GM23248 (cell line): ENCODE measurements at regions not wholly inside any gene's neighbourhood (a gene's known extent, or its start where the extent isn't known, plus 50 kb on each side); places are given as distances from the start of the nearest gene placed in this dataset.

Source experiments
- DNase-seq: peaks from one replicate; pipeline ENCODE4 v3.0.0-alpha.2; 2015
- H2AFZ ChIP-seq: fragments of 200-600 bp; sonication (generic); 2 replicates; pipeline ENCODE4 v1.6.1; 2016; ENCODE audit warnings: antibody characterized with exemption
- H3F3A ChIP-seq: fragments of 200-600 bp; sonication (generic); 2 replicates; pipeline ENCODE4 v1.6.1; 2016; ENCODE audit warnings: mild to moderate bottlenecking, antibody characterized with exemption, mixed run types; ENCODE audit not compliant: insufficient read depth
- H3K27ac ChIP-seq: fragments of 200-600 bp; sonication (generic); 2 replicates; pipeline ENCODE4 v1.5.1; 2016; ENCODE audit warnings: mild to moderate bottlenecking
- H3K27me3 ChIP-seq: fragments of 200-600 bp; sonication (generic); replicated peaks from 2 replicates; pipeline ENCODE4 v1.6.1; 2016; ENCODE audit warnings: mild to moderate bottlenecking; ENCODE audit not compliant: insufficient read depth
- H3K36me3 ChIP-seq: fragments of 200-600 bp; sonication (generic); 2 replicates; pipeline ENCODE4 v1.6.1; 2016; ENCODE audit warnings: low read depth, mild to moderate bottlenecking
- H3K4me1 ChIP-seq: fragments of 200-600 bp; sonication (generic); 2 replicates; pipeline ENCODE4 v1.6.1; 2016; ENCODE audit warnings: mild to moderate bottlenecking; ENCODE audit not compliant: insufficient read depth
- H3K4me2 ChIP-seq: fragments of 200-600 bp; sonication (generic); one replicate; pipeline ENCODE4 v1.6.1; 2016; ENCODE audit warnings: mild to moderate bottlenecking; ENCODE audit not compliant: unreplicated experiment
- H3K4me3 ChIP-seq: fragments of 200-600 bp; sonication (generic); 2 replicates; pipeline ENCODE4 v1.5.1; 2016; ENCODE audit warnings: mild to moderate bottlenecking
- H3K79me2 ChIP-seq: fragments of 200-600 bp; sonication (generic); 2 replicates; pipeline ENCODE4 v1.6.1; 2016; ENCODE audit warnings: mild to moderate bottlenecking; ENCODE audit not compliant: insufficient read depth
- H3K9ac ChIP-seq: fragments of 200-600 bp; sonication (generic); 2 replicates; pipeline ENCODE4 v1.6.1; 2016; ENCODE audit warnings: mild to moderate bottlenecking
- H3K9me2 ChIP-seq: fragments of 200-600 bp; sonication (generic); 2 replicates; pipeline ENCODE4 v1.6.1; 2016; ENCODE audit warnings: mixed run types, mild to moderate bottlenecking, moderate library complexity; ENCODE audit not compliant: insufficient read depth
- H3K9me3 ChIP-seq: fragments of 200-600 bp; sonication (generic); one replicate; pipeline ENCODE4 v1.6.1; 2017; ENCODE audit warnings: low read depth
- H4K20me1 ChIP-seq: fragments of 200-600 bp; sonication (generic); 2 replicates; pipeline ENCODE4 v1.6.0; 2016; ENCODE audit not compliant: insufficient read depth
- EZH2 ChIP-seq: fragments of 200-600 bp; sonication (generic); IDR thresholded peaks from 2 replicates; pipeline ENCODE4 v1.6.1; 2018; ENCODE audit warnings: antibody characterized with exemption, mild to moderate bottlenecking; ENCODE audit not compliant: insufficient read depth, poor library complexity, severe bottlenecking
- EZH2phosphoT487 ChIP-seq: fragments of 200-600 bp; sonication (generic); IDR thresholded peaks from 2 replicates; pipeline ENCODE4 v1.6.1; 2018; ENCODE audit warnings: antibody characterized with exemption, moderate library complexity, mild to moderate bottlenecking, low read depth; ENCODE audit not compliant: insufficient read depth
- WGBS, 2 experiments: methylation state at CpG; one replicate each; pipeline ENCODE4 v1.1.6; 2015 to 2017; ENCODE audit warnings: low lambda C conversion rate in 2 of 2, low coverage in 1 of 2; ENCODE audit errors: missing lambda C conversion rate in 2 of 2; 5-methylcytosine and 5-hydroxymethylcytosine counted together
- in situ Hi-C: fragments of 300-500 bp; cut with MboI; formaldehyde crosslinking; loops from 2 replicates; pipeline ENCODE4 v1.15.0; 2020

- Histone ChIP-seq H3K9me2 (no peaks in the 10 kb centered on the region), H3K4me2 (no peak overlapping the region), H2AFZ (no peak overlapping the region), H3K9ac (no peak overlapping the region), H3K27me3 (no peaks in the 10 kb centered on the region), H4K20me1 (no peaks in the 10 kb centered on the region), H3K4me1 (no peaks in the 10 kb centered on the region), H3K9me3 (no peaks in the 10 kb centered on the region), H3F3A (no peaks in the 10 kb centered on the region), H3K4me3 (no peak overlapping the region), H3K27ac (no peak overlapping the region), H3K79me2 (no peaks in the 10 kb centered on the region), H3K36me3 (no peaks in the 10 kb centered on the region)
- in situ Hi-C loops, result no loop called here
- 0 to 2% methylated on average over 7 of the region's 7 CpGs for WGBS, 2 experiments
- DNase-seq, result no peak
- TF ChIP-seq EZH2phosphoT487 (no peak), EZH2 (no peak)
These were observed 279.2 kb downstream of the CYRIA start for GRCh38 chr2:16386431-16386830.

- no peaks in the 10 kb centered on the region for H3K79me2 ChIP-seq
- H2AFZ ChIP-seq, result no peak overlapping the region
- H3K27ac ChIP-seq, result no peak overlapping the region
- no peak overlapping the region for H3K9ac ChIP-seq
- in situ Hi-C loops, result no loop called here
- H3K4me1 ChIP-seq, result no peaks in the 10 kb centered on the region
- no peaks in the 10 kb centered on the region for H4K20me1 ChIP-seq
- no peaks in the 10 kb centered on the region for H3K36me3 ChIP-seq
- 0% methylated on average over 2 of the region's 2 CpGs for WGBS, 2 experiments
- H3K9me3 ChIP-seq, result no peaks in the 10 kb centered on the region
- TF ChIP-seq EZH2phosphoT487 (no peak), EZH2 (no peak)
- no peaks in the 10 kb centered on the region for H3K9me2 ChIP-seq
- no peak for DNase-seq
- H3K27me3 ChIP-seq, result no peaks in the 10 kb centered on the region
- H3F3A ChIP-seq, result no peaks in the 10 kb centered on the region
- no peak overlapping the region for H3K4me2 ChIP-seq
- H3K4me3 ChIP-seq, result no peak overlapping the region
These were observed 279.6 kb downstream of the CYRIA start for GRCh38 chr2:16386031-16386430.

- 24 to 32% methylated on average over 3 of the region's 3 CpGs for WGBS, 2 experiments
- TF ChIP-seq EZH2phosphoT487 (no peak), EZH2 (no peak)
These were observed 280.3 kb downstream of the CYRIA start for GRCh38 chr2:16385341-16385740.

GRCh38 chr2:16383411-16383810 lies 282.2 kb downstream of the CYRIA start:
- H3F3A ChIP-seq, result no peaks in the 10 kb centered on the region
- no peaks in the 10 kb centered on the region for H3K79me2 ChIP-seq
- H3K9ac ChIP-seq, result no peak overlapping the region
- no peak overlapping the region for H3K4me3 ChIP-seq
- H3K9me3 ChIP-seq, result no peaks in the 10 kb centered on the region
- 0% methylated on average over 1 of the region's 1 CpG for WGBS, 2 experiments
- no peaks in the 10 kb centered on the region for H3K4me1 ChIP-seq
- H3K27me3 ChIP-seq, result no peaks in the 10 kb centered on the region
- H2AFZ ChIP-seq, result no peak overlapping the region
- no peaks in the 10 kb centered on the region for H3K36me3 ChIP-seq
- H3K27ac ChIP-seq, result no peak overlapping the region
- no peaks in the 10 kb centered on the region for H3K9me2 ChIP-seq
- TF ChIP-seq EZH2 (no peak), EZH2phosphoT487 (no peak)
- no peak for DNase-seq
- in situ Hi-C loops, result no loop called here
- H4K20me1 ChIP-seq, result no peaks in the 10 kb centered on the region
- no peak overlapping the region for H3K4me2 ChIP-seq

More at GRCh38 chr2:16385341-16385740, 280.3 kb downstream of the CYRIA start:
- DNase-seq, result no peak
- H3K36me3 ChIP-seq, result no peaks in the 10 kb centered on the region
- no peak overlapping the region for H3K27ac ChIP-seq
- no peaks in the 10 kb centered on the region for H3K9me3 ChIP-seq
- no peak overlapping the region for H3K4me2 ChIP-seq
- no peaks in the 10 kb centered on the region for H3K27me3 ChIP-seq
- H3K4me1 ChIP-seq, result no peaks in the 10 kb centered on the region
- in situ Hi-C loops, result no loop called here
- no peaks in the 10 kb centered on the region for H3K79me2 ChIP-seq
- no peaks in the 10 kb centered on the region for H4K20me1 ChIP-seq
- H3F3A ChIP-seq, result no peaks in the 10 kb centered on the region
- H3K9ac ChIP-seq, result no peak overlapping the region
- no peak overlapping the region for H2AFZ ChIP-seq
- H3K4me3 ChIP-seq, result no peak overlapping the region
- no peaks in the 10 kb centered on the region for H3K9me2 ChIP-seq

- Histone ChIP-seq H3K4me2 (no peak overlapping the region), H3K9me3 (no peaks in the 10 kb centered on the region), H3K27ac (no peak overlapping the region), H3K9me2 (no peaks in the 10 kb centered on the region), H3K27me3 (no peaks in the 10 kb centered on the region), H4K20me1 (no peaks in the 10 kb centered on the region), H3K4me3 (no peak overlapping the region), H3K36me3 (no peaks in the 10 kb centered on the region), H3K79me2 (no peaks in the 10 kb centered on the region), H3K9ac (no peak overlapping the region), H2AFZ (no peak overlapping the region), H3K4me1 (no peaks in the 10 kb centered on the region), H3F3A (no peaks in the 10 kb centered on the region)
- TF ChIP-seq EZH2phosphoT487 (no peak), EZH2 (no peak)
- DNase-seq, result no peak
- in situ Hi-C loops, result no loop called here
- WGBS, 2 experiments, result 32 to 40% methylated on average over 7 of the region's 7 CpGs
These were observed 283.2 kb downstream of the CYRIA start for GRCh38 chr2:16382451-16382850.
